ENCODE measurements at regions not wholly inside any gene's neighbourhood (a gene's known extent, or its start where the extent isn't known, plus 50 kb on each side); places are given as distances from the start of the nearest gene placed in this dataset.

- no peak for TF ChIP-seq CTCF (IDR thresholded peaks at IDR 0.05)
- Histone ChIP-seq H3K27me3 (ENCODE audit: insufficient read depth in 3 of 3, low read length in 2 of 3) (peaks cover 0 to 11% (median 1%) of the 10 kb centered on the region in 3 donors), H3K4me1 (no peaks in the 10 kb centered on the region), H3K36me3 (ENCODE audit: insufficient read depth in 1 of 2, low read depth in 1 of 2) (no peaks in the 10 kb centered on the region), H3K4me3 (no peak overlapping the region), H3K9me3 (no peaks in the 10 kb centered on the region), H3K27ac (no peak overlapping the region)
- no peak for DNase-seq
- ATAC-seq: no peak
- intact Hi-C loops (cut with DNase I): no loop called here
- WGBS, 3 donors: 74 to 80% (median 78%) methylated on average over 8 of the region's 8 CpGs
Measured at GRCh38 chr11:19430754-19431398, 190.1 kb upstream of the E2F8 start.

GRCh38 chr11:19430346-19430745 is 189.6 kb upstream of the E2F8 start:
- no peak for ATAC-seq
- 79 to 85% (median 81%) methylated on average over 7 of the region's 7 CpGs for WGBS, 3 donors
- no peaks in the 10 kb centered on the region for H3K4me1 ChIP-seq
- H3K36me3 ChIP-seq (ENCODE audit: insufficient read depth in 1 of 2, low read depth in 1 of 2): no peaks in the 10 kb centered on the region
- peaks cover 0 to 11% (median 1%) of the 10 kb centered on the region in 3 donors for H3K27me3 ChIP-seq (ENCODE audit: insufficient read depth in 3 of 3, low read length in 2 of 3)
- TF ChIP-seq CTCF (IDR thresholded peaks at IDR 0.05): no peak
- H3K4me3 ChIP-seq: no peak overlapping the region
- DNase-seq: no peak
- intact Hi-C loops (cut with DNase I): no loop called here
- no peaks in the 10 kb centered on the region for H3K9me3 ChIP-seq
- H3K27ac ChIP-seq: no peak overlapping the region

GRCh38 chr11:19429108-19429760 is 188.5 kb upstream of the E2F8 start:
- DNase-seq (no peak), ATAC-seq (no peak)
- no peaks in the 10 kb centered on the region for H3K9me3 ChIP-seq
- no peaks in the 10 kb centered on the region for H3K4me1 ChIP-seq
- peaks cover 0 to 11% (median 1%) of the 10 kb centered on the region in 3 donors for H3K27me3 ChIP-seq (ENCODE audit: insufficient read depth in 3 of 3, low read length in 2 of 3)
- H3K27ac ChIP-seq: no peak overlapping the region
- WGBS, 3 donors: 91 to 96% (median 95%) methylated on average over 3 of the region's 3 CpGs
- H3K4me3 ChIP-seq: no peak overlapping the region
- intact Hi-C loops (cut with DNase I): no loop called here
- TF ChIP-seq CTCF (IDR thresholded peaks at IDR 0.05): no peak
- H3K36me3 ChIP-seq (ENCODE audit: insufficient read depth in 1 of 2, low read depth in 1 of 2): no peaks in the 10 kb centered on the region

- no peak overlapping the region for H3K27ac ChIP-seq
- H3K27me3 ChIP-seq (ENCODE audit: insufficient read depth in 3 of 3, low read length in 2 of 3): peaks cover 0 to 11% (median 1%) of the 10 kb centered on the region in 3 donors
- no peak overlapping the region for H3K4me3 ChIP-seq
- no peaks in the 10 kb centered on the region for H3K36me3 ChIP-seq (ENCODE audit: insufficient read depth in 1 of 2, low read depth in 1 of 2)
- H3K4me1 ChIP-seq: no peaks in the 10 kb centered on the region
- 83 to 89% (median 84%) methylated on average over 8 of the region's 8 CpGs for WGBS, 3 donors
- DNase-seq (no peak), ATAC-seq (no peak)
- no peak for TF ChIP-seq CTCF (IDR thresholded peaks at IDR 0.05)
- no peaks in the 10 kb centered on the region for H3K9me3 ChIP-seq
- intact Hi-C loops (cut with DNase I): no loop called here
Measured at GRCh38 chr11:19428206-19429002, 187.7 kb upstream of the E2F8 start.
